ENCODE measurements at regions not wholly inside any gene's neighbourhood (a gene's known extent, or its start where the extent isn't known, plus 50 kb on each side); places are given as distances from the start of the nearest gene placed in this dataset.

GRCh38 chr3:164018500-164018899, 1059.8 kb downstream of the SI start:
- POLR2A ChIA-PET, result no interaction called here
- CTCF ChIA-PET, result interaction anchor here (0.6 kb wide), 1 partner anchor 1181 kb away, joined by 3 read pairs; no protein-coding TSS in a partner anchor

More at GRCh38 chr3:164018500-164018899, 1059.8 kb downstream of the SI start:
- no peak for DNase-seq (ENCODE audit: low read depth, low spot score)
- dilution Hi-C loops (cut with MboI; ENCODE audit: extremely low pct_ligation_motif_present, low sequenced_read_pairs) (no loop called here), intact Hi-C loops (cut with micrococcal nuclease) (no loop called here)
- FAIRE-seq, result no peak
- H3K79me2 ChIP-seq (ENCODE audit: control insufficient read depth, insufficient read depth, low read length), result no peaks in the 10 kb centered on the region
- no peaks in the 10 kb centered on the region for H3K9me1 ChIP-seq (replicated peaks; ENCODE audit: control insufficient read depth, extremely low read depth, insufficient read depth, low read length)
- H3K27me3 ChIP-seq (ENCODE audit: control insufficient read depth in 2 of 2, insufficient read depth in 2 of 2, low read length in 2 of 2), result no peaks in the 10 kb centered on the region
- no peak overlapping the region for H3K4me3 ChIP-seq (replicated peaks in 1 of 3; ENCODE audit: insufficient read depth in 1 of 3, low read depth in 1 of 3, low read length in 3 of 3)
- no peaks in the 10 kb centered on the region for H3K4me1 ChIP-seq (ENCODE audit: control insufficient read depth, extremely low read depth, insufficient read depth, low read length)
- no peaks in the 10 kb centered on the region for H3K36me3 ChIP-seq (ENCODE audit: control insufficient read depth in 2 of 2, extremely low read depth in 1 of 2, insufficient read depth in 2 of 2, low read length in 2 of 2)
- H2AFZ ChIP-seq (ENCODE audit: low read depth, low read length), result no peak overlapping the region
- TF ChIP-seq MYC (IDR thresholded peaks at IDR 0.05; ENCODE audit: low read depth, low read length) (no peak), POLR2A (IDR thresholded peaks at IDR 0.05; ENCODE audit: low read depth, low read length) (no peak), GATA2 (IDR thresholded peaks at IDR 0.05; ENCODE audit: insufficient read depth, insufficient read length, low read depth, low read length) (no peak), POLR2AphosphoS5 (IDR thresholded peaks at IDR 0.05; ENCODE audit: insufficient read depth, low read depth, low read length) (no peak), EZH2 (IDR thresholded peaks at IDR 0.05; ENCODE audit: borderline replicate concordance, low read depth, low read length, severe bottlenecking) (no peak), FOS (IDR thresholded peaks at IDR 0.05; ENCODE audit: borderline replicate concordance, insufficient read depth, low read length) (no peak), JUN (IDR thresholded peaks at IDR 0.05; ENCODE audit: borderline replicate concordance, insufficient read depth, insufficient read length, low read depth) (no peak)
- TF ChIP-seq, protein P1, sequence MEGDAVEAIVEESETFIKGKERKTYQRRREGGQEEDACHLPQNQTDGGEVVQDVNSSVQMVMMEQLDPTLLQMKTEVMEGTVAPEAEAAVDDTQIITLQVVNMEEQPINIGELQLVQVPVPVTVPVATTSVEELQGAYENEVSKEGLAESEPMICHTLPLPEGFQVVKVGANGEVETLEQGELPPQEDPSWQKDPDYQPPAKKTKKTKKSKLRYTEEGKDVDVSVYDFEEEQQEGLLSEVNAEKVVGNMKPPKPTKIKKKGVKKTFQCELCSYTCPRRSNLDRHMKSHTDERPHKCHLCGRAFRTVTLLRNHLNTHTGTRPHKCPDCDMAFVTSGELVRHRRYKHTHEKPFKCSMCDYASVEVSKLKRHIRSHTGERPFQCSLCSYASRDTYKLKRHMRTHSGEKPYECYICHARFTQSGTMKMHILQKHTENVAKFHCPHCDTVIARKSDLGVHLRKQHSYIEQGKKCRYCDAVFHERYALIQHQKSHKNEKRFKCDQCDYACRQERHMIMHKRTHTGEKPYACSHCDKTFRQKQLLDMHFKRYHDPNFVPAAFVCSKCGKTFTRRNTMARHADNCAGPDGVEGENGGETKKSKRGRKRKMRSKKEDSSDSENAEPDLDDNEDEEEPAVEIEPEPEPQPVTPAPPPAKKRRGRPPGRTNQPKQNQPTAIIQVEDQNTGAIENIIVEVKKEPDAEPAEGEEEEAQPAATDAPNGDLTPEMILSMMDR (IDR thresholded peaks at IDR 0.05; ENCODE audit: extremely low read depth in 1 of 2, insufficient read depth in 1 of 2, low read depth in 1 of 2, low read length in 2 of 2), result no peak
- TF ChIP-seq, protein P2, sequence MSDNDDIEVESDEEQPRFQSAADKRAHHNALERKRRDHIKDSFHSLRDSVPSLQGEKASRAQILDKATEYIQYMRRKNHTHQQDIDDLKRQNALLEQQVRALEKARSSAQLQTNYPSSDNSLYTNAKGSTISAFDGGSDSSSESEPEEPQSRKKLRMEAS (IDR thresholded peaks at IDR 0.05; ENCODE audit: insufficient read depth, insufficient read length), result no peak
- no peaks in the 10 kb centered on the region for H3K9me3 ChIP-seq (replicated peaks; ENCODE audit: control insufficient read depth, insufficient read depth, low read length)
- H4K20me1 ChIP-seq (replicated peaks; ENCODE audit: control insufficient read depth, extremely low read depth, insufficient read depth, low read length), result no peaks in the 10 kb centered on the region
- H3K4me2 ChIP-seq (ENCODE audit: insufficient read depth, low read length), result no peak overlapping the region
- no TSS peak for BruUV-seq (replicated peaks)
- H3K9ac ChIP-seq (replicated peaks; ENCODE audit: extremely low read depth, insufficient read depth, low read length), result no peak overlapping the region
- H3K27ac ChIP-seq (ENCODE audit: insufficient read depth, low read depth, low read length), result no peak overlapping the region

Measured in endothelial cell of umbilical vein (primary cell).